AG09319 (cell line): ENCODE measurements at regions not wholly inside any gene's neighbourhood (a gene's known extent, or its start where the extent isn't known, plus 50 kb on each side); places are given as distances from the start of the nearest gene placed in this dataset.
"Not testable (repeated sequence)": the region's sequence is repeated elsewhere in the genome, so short reads cannot be mapped to it uniquely, and the experiment has no call there.

Source experiments
- DNase-seq: peaks from one replicate; pipeline ENCODE4 v3.0.0-alpha.2; 2010; ENCODE audit warnings: low read depth; ENCODE audit errors: extremely low read depth
- TF ChIP-seq, protein P1 (sequence below): IDR thresholded peaks from 2 replicates; pipeline ENCODE4 v1.5.1; 2011; ENCODE audit warnings: low read depth, mild to moderate bottlenecking, inconsistent platforms, low read length, moderate library complexity

DNA sequence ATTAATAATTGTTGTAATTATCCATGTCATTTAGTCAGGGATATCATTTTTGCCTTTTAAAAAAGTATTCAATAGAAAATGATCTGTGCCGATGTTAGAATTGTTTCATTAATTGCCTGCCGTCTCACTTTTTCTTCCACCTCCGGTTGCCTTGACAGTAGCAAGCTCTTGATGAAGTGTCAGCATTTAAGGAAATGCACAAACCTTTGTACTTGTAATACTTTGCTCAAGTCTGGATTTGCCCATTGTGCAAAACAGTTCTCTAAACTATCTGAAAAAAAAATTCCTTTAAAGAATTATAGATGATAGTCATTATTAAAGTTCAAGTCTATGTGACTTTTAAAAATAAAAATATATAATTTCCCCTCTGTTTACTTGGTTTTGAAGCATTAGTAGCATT, 619.7 kb downstream of the GATA3 start:
- TF ChIP-seq, protein P1, sequence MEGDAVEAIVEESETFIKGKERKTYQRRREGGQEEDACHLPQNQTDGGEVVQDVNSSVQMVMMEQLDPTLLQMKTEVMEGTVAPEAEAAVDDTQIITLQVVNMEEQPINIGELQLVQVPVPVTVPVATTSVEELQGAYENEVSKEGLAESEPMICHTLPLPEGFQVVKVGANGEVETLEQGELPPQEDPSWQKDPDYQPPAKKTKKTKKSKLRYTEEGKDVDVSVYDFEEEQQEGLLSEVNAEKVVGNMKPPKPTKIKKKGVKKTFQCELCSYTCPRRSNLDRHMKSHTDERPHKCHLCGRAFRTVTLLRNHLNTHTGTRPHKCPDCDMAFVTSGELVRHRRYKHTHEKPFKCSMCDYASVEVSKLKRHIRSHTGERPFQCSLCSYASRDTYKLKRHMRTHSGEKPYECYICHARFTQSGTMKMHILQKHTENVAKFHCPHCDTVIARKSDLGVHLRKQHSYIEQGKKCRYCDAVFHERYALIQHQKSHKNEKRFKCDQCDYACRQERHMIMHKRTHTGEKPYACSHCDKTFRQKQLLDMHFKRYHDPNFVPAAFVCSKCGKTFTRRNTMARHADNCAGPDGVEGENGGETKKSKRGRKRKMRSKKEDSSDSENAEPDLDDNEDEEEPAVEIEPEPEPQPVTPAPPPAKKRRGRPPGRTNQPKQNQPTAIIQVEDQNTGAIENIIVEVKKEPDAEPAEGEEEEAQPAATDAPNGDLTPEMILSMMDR = no peak
- DNase-seq = no peak

DNA sequence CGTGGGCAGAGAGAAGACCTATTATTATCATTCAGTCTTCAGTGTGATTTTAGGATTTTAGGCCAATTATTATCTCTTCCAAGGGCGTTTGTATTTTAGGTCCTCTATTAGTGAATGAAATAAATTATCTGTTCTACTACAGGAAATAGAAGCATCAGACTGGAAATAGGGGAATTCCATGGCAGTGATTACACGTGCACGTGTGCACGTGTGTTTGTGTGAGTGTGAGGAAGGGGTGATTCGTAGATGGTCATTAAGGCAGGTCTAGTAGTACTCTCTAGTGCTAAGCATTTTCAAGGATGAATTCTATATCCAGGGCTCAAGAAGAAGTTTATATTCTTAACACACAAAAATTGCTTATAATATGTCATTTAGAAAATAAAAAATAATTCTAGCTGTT, 623.2 kb downstream of the GATA3 start:
- TF ChIP-seq, protein P1 = no peak
- no peak for DNase-seq

DNA sequence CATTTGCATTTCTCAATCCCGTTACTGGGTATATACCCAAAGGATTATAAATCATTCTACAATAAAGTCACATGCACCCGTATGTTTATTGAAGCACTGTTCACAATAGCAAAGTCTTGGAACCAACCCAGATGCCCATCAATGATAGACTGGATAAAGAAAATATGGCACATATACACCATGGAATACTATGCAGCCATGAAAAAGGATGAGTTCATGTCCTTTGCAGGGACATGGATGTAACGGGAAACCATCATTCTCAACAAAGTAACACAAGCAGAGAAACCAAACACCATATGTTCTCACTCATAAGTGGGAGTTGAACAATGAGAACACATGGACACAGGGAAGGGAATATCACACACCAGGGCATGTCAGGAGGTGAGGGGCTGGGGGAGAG, 630.4 kb downstream of the GATA3 start:
- DNase-seq = not testable (repeated sequence)

- DNase-seq = no peak
- TF ChIP-seq, protein P1 = no peak
These were observed 634.4 kb downstream of the GATA3 start for GRCh38 chr10:8688881-8689280.

GRCh38 chr10:8691498-8692017, 637.1 kb downstream of the GATA3 start:
- DNase-seq = no peak
- TF ChIP-seq, protein P1 = no peak

- not testable (repeated sequence) for DNase-seq
These were observed 639.1 kb downstream of the GATA3 start for GRCh38 chr10:8693635-8694034.

DNA sequence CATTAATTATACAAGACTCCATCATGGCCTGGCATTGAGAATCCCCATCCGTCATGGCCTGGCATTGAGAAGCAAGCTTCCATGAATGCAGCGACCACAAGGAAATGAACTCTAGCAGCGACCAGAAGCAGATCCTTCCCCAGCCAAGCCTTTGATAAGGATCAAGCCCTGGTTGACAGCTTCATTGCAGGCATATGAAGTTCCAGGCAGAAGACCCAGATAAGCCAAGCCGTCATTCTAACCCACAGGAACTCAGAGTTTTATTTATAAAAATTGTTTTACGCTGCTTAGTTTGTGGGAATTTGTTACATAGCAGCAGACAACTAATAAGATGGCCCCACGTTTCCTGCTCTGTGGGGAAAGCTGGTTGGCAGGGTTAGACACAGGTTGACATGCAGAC, 642.3 kb downstream of the GATA3 start:
- no peak for DNase-seq
- TF ChIP-seq, protein P1 = no peak

DNA sequence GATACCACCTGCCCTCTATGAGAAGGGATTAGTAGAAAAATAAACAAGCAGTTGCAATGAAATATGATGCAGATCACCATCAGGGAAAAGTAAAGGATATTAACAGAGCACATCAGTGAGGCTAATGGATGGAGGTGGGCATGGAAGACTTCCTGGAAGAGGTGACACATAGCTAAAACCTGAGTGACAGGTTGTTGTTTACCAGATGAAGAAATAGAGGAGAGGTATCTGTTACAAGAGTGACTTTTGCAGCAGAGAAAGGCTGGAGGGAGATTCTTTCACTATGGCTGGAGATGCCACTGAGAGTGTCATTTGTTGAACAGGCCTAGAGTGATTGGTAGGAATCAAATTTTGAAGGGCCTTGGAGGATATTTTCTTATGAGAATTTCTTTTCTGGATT, 646.2 kb downstream of the GATA3 start:
- TF ChIP-seq, protein P1 = no peak
- no peak for DNase-seq
